GM19438 (cell line): ENCODE measurements at regions not wholly inside any gene's neighbourhood (a gene's known extent, or its start where the extent isn't known, plus 50 kb on each side); places are given as distances from the start of the nearest gene placed in this dataset.

Experiments
- ATAC-seq: cut with Tn5 transposase; IDR thresholded peaks from one replicate; pipeline ENCODE4 v1.9.1; 2021; ENCODE audit warnings: low read depth; ENCODE audit not compliant: unreplicated experiment

DNA sequence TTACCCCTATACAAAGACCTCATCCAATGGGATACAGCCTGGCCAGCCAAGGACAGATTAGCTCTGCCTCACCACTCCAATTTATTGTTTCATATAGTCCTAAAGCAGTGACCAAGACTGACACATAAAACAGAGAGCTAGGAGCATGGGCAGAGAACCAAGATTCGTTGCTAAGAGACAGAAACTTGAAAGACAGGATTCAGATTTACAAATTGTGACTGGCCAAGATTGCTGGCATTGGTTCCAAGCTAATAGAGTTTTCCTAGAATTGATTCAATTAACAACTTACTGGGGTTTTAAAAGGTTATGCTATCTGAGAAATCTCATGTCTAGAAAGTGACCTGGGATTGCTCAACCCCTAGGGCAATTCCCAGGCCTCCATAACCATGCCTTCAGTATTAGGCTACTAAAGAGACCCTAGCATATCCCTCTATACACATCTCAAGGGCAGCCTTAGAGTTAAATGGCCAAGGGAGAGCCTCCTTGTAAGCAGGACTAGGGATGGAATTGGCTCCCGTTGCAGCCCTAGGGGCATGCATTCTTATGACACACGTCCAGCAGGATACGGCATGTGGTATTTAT is 75.6 kb downstream of the ICOS start:
- no peak for ATAC-seq

- no peak for ATAC-seq
Measured at GRCh38 chr2:204015118-204015843, 78.7 kb downstream of the ICOS start.

DNA sequence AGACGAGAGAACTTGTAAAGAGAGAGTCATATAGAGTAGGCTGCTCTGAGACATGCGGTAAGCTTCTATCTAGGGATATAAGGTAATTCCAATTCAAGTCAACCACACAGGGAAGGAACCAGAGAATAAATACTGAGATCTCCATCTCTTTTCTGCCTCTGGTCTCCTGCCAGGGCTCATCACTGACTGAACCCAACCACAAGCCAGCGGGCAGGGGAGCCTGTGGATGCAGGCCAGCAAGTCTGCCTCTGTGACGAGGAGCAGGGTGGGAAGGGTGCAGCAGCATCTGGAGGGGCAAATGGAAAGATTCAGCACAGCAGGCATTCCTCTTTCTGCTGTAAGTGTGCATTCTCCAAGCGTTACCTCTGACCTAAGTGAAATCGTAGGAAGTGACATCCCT is 82.2 kb downstream of the ICOS start:
- no peak for ATAC-seq

DNA sequence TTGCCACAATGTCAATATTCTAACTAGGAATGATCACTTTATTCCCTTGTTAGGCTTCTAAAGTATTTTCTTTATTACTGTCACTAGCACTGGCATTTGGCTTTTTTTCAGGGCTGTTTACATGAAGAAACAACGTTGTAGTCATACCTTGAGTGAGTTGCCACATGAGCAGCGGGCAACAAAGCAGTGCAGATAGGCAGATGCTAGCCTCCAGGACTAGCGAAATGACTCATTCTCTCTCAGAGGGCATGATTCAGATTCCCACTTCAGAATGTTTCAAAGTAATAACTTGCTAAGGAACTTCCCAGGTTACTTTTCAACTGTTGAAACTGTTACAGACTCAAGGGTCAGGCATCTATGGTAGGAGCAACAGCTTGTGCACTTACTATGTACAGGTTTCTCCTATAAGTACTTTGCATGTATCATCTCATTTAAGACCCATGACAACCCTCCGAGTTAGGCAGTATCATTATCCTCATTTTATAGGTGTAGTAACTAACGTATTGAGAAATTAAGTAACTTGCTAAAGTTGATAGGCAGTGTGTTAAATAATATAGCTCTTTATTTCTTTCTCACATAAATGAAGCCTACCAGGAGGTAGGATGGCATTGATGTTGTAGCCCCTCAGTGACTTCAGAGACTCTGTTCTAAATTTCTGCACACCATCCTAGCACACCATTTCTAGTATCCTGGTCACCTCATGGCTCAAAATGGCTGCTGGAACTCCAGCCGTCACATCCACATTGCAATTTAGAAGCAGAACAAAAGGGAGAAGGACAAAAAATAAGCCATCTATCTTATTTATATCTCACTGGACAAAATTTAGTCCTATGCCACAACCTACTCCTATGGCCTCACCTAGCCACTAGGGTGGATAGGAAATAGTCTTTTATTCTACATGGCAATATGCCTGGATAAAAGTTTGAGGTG is 83.3 kb downstream of the ICOS start:
- no peak for ATAC-seq

DNA sequence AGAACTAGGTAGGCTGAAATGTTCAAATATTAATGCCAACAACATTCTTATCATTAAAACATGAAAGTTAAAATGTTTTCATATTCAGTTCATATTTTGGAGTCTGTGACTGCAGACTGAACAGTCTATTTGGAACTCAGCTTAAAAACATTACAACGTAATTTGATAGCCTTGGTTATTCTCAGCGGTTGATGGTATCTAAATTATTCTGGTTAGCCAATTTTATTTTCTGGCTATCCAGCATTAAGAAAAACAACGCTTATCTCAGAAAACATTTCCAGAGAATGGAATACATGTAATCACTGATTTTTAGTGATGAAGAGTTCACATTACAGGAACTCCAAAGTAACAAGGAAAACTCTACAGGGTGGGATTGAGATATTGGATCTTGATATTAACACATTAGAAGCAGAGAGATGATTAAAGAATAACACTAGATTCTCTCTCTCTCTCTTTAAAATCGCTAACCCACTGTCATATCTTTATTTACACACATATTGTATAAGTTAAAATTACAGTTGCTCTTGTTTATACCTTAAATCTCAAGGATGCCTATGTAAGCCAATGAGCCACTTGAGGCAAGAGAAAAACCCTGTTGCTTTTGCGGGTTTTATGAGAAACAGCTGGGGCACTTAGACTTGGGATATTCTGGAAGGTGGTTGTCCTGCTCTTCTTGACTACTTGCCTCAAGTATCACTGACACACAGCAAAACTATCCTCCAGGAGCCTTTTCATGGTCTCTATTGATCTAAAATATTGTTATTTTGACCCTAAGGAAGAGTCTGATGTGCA is 84.9 kb downstream of the ICOS start:
- no peak for ATAC-seq

GRCh38 chr2:204022550-204022949 is 86.0 kb downstream of the ICOS start:
- ATAC-seq = no peak

GRCh38 chr2:204023088-204023487 is 86.5 kb downstream of the ICOS start:
- no peak for ATAC-seq

DNA sequence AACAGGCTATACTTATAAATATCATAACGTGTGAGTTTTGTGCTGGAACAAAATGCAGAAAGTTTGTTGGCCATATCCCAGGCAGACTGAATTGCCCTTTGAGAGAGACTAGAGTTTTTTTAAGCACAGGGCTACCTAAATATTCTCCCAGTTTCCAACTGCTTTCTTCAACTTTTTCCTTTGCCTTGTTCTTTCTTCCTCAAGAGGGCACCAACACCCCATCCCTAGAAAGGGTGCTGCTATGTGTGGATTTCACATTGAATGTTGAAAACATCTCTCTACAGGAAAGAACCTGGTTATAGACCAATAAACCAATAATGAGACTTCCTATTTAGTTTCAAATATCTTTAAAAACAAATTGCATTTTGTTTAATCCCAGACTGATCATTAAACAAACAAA is 87.9 kb downstream of the ICOS start:
- no peak for ATAC-seq

GRCh38 chr2:204024906-204025475 is 88.4 kb downstream of the ICOS start:
- ATAC-seq = no peak

GRCh38 chr2:204026294-204026693 is 89.7 kb downstream of the ICOS start:
- ATAC-seq = no peak

GRCh38 chr2:204027091-204027490 is 90.5 kb downstream of the ICOS start:
- peak; percentile 94 for ATAC-seq

GRCh38 chr2:204030322-204030721 is 93.8 kb downstream of the ICOS start:
- ATAC-seq = no peak

- ATAC-seq = no peak
Measured at GRCh38 chr2:204031056-204031455, 94.5 kb downstream of the ICOS start.

DNA sequence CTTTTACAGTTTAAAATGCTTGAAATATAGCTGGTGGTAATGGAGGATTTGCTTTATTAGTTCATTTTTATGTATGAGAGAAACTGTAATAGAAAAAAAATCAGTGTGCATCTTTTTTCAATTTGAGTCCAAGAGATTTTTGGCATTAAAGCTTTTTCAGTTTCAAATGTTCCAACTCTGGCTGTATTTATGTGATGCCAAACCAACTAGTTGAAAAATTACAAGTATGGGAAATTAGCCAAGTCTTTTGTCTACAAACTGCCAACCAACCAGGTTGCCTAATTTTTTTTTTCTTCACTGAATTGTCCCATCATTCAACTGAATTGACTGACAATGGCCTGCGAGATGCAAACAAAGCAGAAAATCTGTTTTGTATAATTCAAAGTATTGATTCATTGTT is 95.7 kb downstream of the ICOS start:
- ATAC-seq = no peak

DNA sequence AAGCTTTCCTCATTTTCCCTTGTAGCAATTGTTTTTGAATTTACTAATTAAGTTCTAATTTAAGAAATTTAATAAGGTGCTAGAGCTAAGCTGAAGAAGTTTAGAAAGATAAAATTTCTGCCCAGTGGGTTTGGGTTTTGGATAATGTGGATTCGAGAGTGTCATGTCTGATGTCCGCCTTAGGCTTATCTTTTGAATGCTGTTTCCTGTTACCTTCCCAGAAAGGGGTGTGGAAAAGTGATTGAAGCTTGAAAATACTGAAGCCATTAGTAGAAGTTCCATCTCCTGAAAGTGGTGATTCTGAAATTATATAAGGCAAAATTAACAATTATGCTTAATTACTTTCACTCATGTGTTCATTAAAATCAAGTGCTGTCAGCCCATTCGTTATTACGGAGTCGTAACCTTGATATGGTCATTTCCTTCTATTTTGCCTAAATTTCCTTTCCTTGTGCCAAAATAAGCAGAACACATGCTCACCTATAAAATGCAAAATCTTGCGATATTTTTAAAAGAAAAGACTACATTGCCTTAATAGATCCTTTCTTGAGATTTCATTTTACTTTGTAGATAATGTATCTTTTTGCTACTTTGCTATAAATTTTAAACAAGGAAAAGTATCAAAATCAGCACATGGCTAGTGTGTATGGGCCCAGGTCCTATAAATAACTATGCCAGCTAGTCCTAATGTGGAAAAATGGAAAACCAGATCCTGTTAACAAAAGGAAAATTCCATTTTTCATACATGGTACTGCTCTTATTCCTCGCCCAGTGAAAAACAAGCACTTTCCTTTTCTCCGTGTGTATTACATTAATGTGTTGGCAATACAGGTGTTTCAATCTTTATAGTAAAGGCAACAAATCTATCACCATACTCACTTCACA is 97.3 kb downstream of the ICOS start:
- ATAC-seq = no peak

GRCh38 chr2:204036706-204037105 is 100.1 kb downstream of the ICOS start:
- no peak for ATAC-seq

DNA sequence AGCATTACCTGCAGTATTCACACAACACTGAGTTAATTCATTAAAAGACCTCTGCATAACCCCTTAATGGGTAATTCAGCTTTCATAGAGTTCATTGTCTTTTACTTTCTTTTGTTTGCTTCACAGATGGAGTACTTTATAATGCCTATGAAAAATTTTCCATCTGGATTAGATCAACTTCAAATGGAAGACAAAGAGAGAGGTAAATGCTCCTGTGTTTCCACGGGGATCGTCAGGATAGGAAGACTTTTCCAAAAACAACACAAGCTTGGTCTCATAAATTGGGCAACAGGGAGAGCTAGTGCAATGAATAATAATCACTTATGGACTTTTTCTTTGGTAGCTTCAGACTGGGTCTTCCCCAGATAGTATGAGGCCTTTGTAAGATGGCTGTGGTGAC is 100.7 kb downstream of the ICOS start:
- ATAC-seq = no peak

GRCh38 chr2:204039298-204039838 is 102.8 kb downstream of the ICOS start:
- no peak for ATAC-seq

GRCh38 chr2:204040016-204040415 is 103.5 kb downstream of the ICOS start:
- ATAC-seq = no peak
